ENCODE measurements at regions not wholly inside any gene's neighbourhood (a gene's known extent, or its start where the extent isn't known, plus 50 kb on each side); places are given as distances from the start of the nearest gene placed in this dataset.
A peak's percentile ranks its signal among the peaks of the same experiment; 100 is the strongest.

DNA sequence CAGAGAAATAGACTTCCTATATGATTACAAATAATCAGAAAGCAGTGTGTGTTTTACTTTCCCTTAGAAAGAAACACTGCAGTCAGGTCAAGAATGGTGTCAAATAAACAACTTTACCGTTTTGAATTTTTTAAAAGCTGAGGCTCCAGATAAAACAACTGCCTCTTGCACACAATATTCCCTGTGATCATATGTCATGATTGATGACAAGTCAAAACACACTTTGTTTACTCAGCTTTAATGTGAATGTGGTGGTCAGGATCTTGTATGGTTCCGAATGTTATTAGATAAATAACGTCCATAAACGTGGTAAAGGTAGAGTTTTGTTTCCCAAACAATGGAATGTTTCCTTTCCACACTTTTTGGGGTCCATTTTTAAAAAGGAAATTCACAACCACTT is 428.4 kb upstream of the MDFIC2 start:
- H3K27me3 Mint-ChIP-seq (ENCODE audit: low read depth), result no peaks in the 10 kb centered on the region
- TF ChIP-seq, protein P1, sequence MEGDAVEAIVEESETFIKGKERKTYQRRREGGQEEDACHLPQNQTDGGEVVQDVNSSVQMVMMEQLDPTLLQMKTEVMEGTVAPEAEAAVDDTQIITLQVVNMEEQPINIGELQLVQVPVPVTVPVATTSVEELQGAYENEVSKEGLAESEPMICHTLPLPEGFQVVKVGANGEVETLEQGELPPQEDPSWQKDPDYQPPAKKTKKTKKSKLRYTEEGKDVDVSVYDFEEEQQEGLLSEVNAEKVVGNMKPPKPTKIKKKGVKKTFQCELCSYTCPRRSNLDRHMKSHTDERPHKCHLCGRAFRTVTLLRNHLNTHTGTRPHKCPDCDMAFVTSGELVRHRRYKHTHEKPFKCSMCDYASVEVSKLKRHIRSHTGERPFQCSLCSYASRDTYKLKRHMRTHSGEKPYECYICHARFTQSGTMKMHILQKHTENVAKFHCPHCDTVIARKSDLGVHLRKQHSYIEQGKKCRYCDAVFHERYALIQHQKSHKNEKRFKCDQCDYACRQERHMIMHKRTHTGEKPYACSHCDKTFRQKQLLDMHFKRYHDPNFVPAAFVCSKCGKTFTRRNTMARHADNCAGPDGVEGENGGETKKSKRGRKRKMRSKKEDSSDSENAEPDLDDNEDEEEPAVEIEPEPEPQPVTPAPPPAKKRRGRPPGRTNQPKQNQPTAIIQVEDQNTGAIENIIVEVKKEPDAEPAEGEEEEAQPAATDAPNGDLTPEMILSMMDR (IDR thresholded peaks at IDR 0.05; ENCODE audit: unreplicated experiment in 3 of 3), result no peak
- no peaks in the 10 kb centered on the region for H3K9me3 Mint-ChIP-seq
- H3K4me1 Mint-ChIP-seq, result no peaks in the 10 kb centered on the region
- no peaks in the 10 kb centered on the region for H3K36me3 Mint-ChIP-seq (ENCODE audit: low read depth)
- H3K27ac Mint-ChIP-seq, result peak overlapping the region in 1 of 3 experiments; percentile 50
- H3K4me3 Mint-ChIP-seq, result no peak overlapping the region

DNA sequence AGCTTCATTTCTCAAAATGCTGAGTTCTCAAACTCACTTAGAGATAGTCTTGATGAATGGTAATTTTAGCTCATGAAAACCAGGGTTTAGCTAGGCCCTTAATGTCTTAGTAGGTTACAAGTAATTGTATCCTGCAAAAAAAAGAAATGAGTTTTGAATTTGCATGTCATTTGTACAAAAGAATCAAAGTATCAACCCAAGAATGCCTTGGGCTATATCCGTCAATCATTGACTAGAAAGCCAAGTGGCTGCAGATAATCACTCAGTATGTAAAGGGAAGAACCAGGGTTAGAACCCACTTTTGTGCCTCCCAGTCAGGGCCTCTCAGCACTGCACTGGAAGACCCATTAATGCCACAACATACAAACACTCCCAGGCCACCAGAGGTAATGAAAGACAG is 427.6 kb upstream of the MDFIC2 start:
- Mint-ChIP-seq H3K36me3 (ENCODE audit: low read depth) (no peaks in the 10 kb centered on the region), H3K4me3 (no peak overlapping the region), H3K4me1 (no peaks in the 10 kb centered on the region), H3K27me3 (ENCODE audit: low read depth) (no peaks in the 10 kb centered on the region), H3K27ac (peak overlapping the region in 1 of 3 experiments; percentile 50), H3K9me3 (no peaks in the 10 kb centered on the region)
- TF ChIP-seq, protein P1 (IDR thresholded peaks at IDR 0.05; ENCODE audit: unreplicated experiment in 3 of 3), result no peak

DNA sequence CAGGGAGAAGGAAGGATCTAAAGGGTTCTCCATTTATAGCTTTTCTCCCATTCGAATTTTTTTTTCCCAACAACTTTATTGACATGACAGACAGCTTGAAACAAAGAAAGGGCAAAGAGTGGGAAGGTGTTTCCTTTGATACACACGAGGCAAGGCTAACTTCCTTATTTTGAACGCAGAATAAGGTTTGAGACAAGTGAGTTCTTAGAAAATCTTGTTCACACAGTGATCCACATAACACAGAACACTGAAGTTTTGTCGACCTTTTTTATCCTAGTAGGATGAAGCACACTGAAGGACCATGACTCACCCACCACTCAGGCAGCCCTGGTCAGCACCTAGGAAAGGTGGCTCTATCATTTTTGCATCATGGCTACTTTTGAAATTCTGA is 425.8 kb upstream of the MDFIC2 start:
- H3K27me3 Mint-ChIP-seq (ENCODE audit: low read depth), result no peaks in the 10 kb centered on the region
- H3K36me3 Mint-ChIP-seq (ENCODE audit: low read depth), result no peaks in the 10 kb centered on the region
- no peak overlapping the region for H3K27ac Mint-ChIP-seq
- H3K4me3 Mint-ChIP-seq, result no peak overlapping the region
- TF ChIP-seq, protein P1 (IDR thresholded peaks at IDR 0.05; ENCODE audit: unreplicated experiment in 3 of 3), result no peak
- no peaks in the 10 kb centered on the region for H3K9me3 Mint-ChIP-seq
- H3K4me1 Mint-ChIP-seq, result no peaks in the 10 kb centered on the region

DNA sequence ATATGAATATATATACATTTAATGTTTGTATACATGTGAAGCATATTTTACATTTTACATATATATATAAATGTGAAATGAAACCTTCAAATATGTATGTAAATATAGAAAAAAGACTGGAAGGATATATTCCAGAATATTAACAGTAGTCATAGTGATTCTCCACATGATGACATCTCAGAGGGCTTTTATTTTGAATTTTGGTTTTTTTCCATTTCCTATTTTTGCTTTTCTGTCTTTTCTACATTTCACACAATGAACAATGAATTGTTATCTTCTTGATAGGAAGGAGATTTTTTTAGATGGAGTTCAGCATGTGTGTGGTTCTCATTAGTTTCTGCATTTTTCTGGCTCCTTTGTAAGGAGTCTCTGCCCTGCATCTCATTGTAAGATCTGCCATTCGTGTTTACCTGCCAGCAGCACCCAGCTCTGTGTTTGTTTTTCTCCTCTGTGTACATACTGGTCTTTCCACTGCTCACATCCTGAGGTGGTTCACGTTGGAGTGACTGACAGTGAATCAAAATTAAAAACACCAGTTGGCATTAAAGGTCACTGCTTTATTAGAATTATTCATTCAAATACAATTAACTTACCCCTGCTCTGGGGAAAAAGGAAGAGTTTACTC is 425.3 kb upstream of the MDFIC2 start:
- no peak overlapping the region for H3K27ac Mint-ChIP-seq
- no peaks in the 10 kb centered on the region for H3K27me3 Mint-ChIP-seq (ENCODE audit: low read depth)
- H3K36me3 Mint-ChIP-seq (ENCODE audit: low read depth), result no peaks in the 10 kb centered on the region
- H3K4me3 Mint-ChIP-seq, result no peak overlapping the region
- H3K4me1 Mint-ChIP-seq, result no peaks in the 10 kb centered on the region
- no peaks in the 10 kb centered on the region for H3K9me3 Mint-ChIP-seq
- TF ChIP-seq, protein P1 (IDR thresholded peaks at IDR 0.05; ENCODE audit: unreplicated experiment in 3 of 3), result no peak

DNA sequence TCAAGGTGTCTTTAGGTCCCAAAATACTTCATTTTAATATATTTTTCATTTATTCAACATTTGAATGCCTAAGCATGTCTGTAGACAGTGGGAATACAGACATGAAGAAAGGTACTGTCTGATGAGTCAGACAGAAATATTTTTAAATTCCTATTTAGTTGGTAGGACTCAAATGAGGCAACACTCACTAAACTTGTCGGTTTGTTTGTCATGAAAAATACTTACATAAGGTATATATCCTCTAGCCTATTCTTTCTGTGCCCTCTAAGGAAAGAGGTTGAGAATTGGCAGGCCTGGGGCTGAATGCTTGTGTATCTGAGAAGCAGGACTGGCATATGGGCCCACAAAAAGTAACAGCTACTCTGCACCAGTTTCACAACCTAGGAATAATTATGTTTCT is 423.6 kb upstream of the MDFIC2 start:
- H3K36me3 Mint-ChIP-seq (ENCODE audit: low read depth), result no peaks in the 10 kb centered on the region
- no peaks in the 10 kb centered on the region for H3K27me3 Mint-ChIP-seq (ENCODE audit: low read depth)
- H3K9me3 Mint-ChIP-seq, result no peaks in the 10 kb centered on the region
- no peak overlapping the region for H3K27ac Mint-ChIP-seq
- H3K4me1 Mint-ChIP-seq, result no peaks in the 10 kb centered on the region
- TF ChIP-seq, protein P1 (IDR thresholded peaks at IDR 0.05; ENCODE audit: unreplicated experiment in 3 of 3), result no peak
- H3K4me3 Mint-ChIP-seq, result no peak overlapping the region

DNA sequence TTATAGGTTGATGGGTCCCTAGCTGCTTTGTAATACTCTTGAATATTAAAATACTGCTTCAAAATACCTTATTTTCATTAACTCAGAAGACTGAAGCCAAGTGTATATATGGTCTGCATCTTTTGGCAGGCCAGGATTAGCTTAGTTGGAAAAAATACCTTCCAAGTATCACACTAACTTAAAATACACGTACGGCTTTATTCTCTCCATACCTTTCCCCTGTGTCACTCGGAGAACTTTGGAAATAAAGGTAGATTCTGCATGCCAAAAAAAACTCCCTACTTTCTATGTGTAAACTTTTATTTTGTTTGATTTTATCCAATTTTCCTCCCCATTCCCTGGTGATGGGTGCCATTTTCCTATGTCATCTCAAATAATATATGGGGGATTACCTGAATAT is 422.3 kb upstream of the MDFIC2 start:
- Mint-ChIP-seq H3K27ac (no peak overlapping the region), H3K36me3 (ENCODE audit: low read depth) (no peaks in the 10 kb centered on the region)

More for the DNA sequence above, 422.3 kb upstream of the MDFIC2 start:
- TF ChIP-seq, protein P1 (IDR thresholded peaks at IDR 0.05; ENCODE audit: unreplicated experiment in 3 of 3), result no peak
- no peaks in the 10 kb centered on the region for H3K27me3 Mint-ChIP-seq (ENCODE audit: low read depth)
- H3K4me1 Mint-ChIP-seq, result no peaks in the 10 kb centered on the region
- no peak overlapping the region for H3K4me3 Mint-ChIP-seq
- H3K9me3 Mint-ChIP-seq, result no peaks in the 10 kb centered on the region
